HG02981 (cell line): ENCODE measurements at regions not wholly inside any gene's neighbourhood (a gene's known extent, or its start where the extent isn't known, plus 50 kb on each side); places are given as distances from the start of the nearest gene placed in this dataset.
"Not testable (repeated sequence)": the region's sequence is repeated elsewhere in the genome, so short reads cannot be mapped to it uniquely, and the experiment has no call there.

Experiments
- ATAC-seq: cut with Tn5 transposase; IDR thresholded peaks from one replicate; pipeline ENCODE4 v1.9.1; 2021; ENCODE audit warnings: mild to moderate bottlenecking, moderate library complexity; ENCODE audit not compliant: unreplicated experiment

DNA sequence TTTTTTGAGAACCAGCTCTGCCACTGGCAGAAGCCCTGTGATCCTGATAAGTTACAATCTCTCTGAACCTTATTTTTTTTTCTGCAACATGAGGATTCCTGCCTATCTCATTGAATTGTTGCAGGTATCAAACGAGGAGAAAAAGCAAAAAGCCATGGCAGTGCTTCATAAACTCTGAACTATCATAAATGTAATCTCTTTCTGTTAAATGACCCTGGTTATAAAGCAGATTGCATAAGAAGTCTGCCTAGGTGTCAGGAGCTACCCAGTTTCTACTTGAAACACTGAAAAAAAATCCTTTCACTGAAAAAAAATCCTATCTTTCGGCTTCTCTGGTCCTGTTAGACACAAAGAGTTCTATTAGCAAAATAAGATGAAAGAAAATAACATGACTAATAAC, 172.7 kb downstream of the FAM43A start:
- no peak for ATAC-seq

DNA sequence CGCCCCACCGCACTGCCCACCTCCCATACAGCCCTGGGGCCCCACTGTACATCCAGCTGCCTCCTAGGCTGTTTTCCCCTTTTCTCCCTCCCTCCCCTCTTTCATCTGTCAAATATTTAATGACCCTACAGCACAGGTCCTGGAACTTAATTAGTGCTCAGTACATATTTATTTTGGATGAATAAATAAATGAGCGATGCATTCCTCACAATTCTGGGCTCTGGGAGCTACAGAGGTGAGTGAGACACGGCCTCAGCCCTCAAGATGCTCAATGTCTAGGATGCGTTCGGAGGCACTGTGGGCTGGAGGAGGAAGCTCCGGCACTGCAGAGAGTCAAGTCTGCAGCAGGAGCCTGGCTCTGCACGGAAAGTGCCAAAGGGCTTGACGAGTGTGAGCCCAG, 175.0 kb downstream of the FAM43A start:
- ATAC-seq, result no peak

DNA sequence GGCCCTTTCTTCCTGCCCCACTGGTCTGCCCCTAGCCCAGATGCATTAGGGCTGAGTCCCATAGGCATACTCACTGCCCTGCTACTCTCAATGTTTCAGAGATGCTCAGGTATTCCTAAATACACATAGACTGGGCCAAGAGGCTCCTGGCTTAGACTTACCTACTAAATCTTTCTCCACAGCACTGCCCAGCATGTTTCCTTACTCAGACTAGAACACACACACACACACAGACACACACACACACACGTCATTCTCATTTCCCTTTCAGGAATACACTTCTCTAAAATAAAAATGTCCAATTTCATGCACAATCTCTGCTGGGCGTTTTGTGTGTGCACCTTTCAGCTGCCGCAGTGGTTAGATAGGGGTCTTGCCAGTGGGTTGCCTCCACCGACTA, 175.7 kb downstream of the FAM43A start:
- ATAC-seq, result no peak

DNA sequence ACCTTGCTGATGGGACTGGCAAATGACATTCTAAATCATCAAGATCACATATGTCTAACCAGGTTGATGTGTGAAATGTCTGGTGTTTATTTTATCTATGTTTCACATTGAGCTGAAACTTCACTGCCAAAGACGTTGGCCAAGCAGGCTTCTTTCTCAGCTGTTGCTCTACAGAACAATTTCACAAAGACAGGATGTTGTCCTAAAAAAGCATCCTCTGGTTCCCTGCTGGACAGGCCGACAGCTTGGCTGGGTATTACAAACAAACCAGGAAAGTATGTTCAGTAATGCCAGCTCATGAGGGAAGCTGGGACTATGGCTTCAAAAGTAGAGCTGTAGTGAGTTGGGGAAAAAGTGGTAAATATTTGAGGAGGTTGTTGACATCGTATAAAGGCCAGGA, 179.4 kb downstream of the FAM43A start:
- no peak for ATAC-seq

DNA sequence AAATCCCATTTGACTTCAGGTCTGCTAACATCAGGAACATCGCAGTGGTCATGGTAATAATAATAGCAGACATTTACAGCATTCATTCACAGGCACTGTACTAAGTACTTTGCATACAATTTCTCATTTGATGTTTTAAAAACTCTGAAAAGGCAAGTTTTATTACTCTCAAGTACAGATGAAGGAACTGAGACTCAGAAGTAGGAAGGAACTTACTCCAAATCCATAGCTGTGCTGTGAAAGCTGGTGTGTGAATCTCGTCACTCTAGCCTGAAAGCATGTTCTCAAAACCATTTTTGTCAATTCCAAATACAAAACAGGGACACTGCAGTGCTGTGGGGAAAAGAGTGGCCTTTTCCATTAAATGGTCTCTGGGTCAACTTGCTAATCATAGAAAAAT, 179.9 kb downstream of the FAM43A start:
- ATAC-seq, result no peak

DNA sequence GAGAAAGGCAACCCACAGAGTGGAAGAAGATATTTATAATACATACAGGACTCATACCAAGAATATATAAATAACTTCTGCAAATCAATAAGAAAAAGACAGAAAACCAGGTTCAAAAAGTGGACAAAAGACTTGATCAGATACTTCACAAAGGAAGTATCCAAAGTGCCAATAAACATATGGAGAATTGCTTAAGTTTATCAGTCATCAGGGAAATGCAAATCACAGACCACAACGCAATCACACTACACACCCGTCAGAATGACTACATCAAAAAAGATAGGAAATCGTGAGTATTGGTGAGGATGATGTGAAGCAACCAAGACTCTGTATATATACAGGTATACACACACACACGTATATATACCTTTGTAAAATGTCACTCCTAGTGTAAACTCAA, 180.6 kb downstream of the FAM43A start:
- no peak for ATAC-seq

GRCh38 chr3:194867270-194867983, 181.7 kb downstream of the FAM43A start:
- no peak for ATAC-seq

GRCh38 chr3:194868831-194869230, 183.1 kb downstream of the FAM43A start:
- ATAC-seq, result no peak

GRCh38 chr3:194869482-194870169, 183.9 kb downstream of the FAM43A start:
- no peak for ATAC-seq

DNA sequence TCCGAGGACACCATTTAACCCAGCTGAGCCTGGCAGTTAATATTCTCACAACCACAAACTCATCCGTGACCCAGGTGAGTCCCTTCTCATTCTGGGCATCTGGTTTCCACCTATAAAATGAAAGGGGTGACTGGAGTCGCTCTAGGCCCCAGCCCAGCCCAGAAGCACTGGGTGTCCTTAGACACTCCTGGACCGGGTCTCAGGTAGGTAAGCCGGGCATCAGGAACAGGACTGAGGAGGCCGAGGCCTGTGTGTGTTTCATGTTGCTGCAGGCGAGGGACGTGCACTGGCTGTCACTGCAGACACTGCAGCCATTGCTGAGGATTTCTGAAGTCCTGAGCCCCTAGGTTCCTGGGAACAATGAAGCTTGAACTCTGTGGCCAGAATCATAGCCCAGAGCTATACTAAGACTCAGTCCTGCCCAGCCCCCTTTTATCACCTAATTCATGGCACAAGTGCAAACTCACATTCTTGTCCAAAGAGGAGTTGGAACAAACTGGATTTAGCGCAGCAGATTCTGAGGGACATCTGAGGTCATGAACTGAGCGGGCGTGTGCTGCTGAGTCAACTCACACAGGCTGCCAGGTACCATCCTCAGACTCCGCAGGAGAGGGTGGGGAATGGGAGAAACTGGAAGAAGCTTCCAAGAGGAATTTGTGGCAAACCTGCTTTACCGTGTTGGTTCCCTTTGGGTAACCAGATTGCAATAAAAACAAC, 184.9 kb downstream of the FAM43A start:
- ATAC-seq, result no peak

- ATAC-seq, result no peak
These were observed 185.6 kb downstream of the FAM43A start for GRCh38 chr3:194871143-194871863.

- no peak for ATAC-seq
These were observed 186.4 kb downstream of the FAM43A start for GRCh38 chr3:194871864-194872668.

DNA sequence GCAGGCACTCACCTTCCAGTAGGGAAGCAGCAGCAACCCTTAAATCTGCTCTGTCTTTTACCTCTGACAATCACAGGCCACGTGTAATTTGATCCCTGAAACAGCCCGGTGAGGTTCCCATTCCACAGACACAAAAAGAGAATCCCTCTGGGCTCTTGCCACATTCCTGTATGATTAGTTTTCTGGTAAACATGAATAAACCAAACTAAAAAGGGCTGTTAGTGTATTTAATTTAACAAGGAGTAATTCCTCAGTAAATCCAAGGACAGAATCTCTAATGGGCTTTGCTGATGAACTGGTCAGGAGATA, 186.9 kb downstream of the FAM43A start:
- ATAC-seq, result no peak

DNA sequence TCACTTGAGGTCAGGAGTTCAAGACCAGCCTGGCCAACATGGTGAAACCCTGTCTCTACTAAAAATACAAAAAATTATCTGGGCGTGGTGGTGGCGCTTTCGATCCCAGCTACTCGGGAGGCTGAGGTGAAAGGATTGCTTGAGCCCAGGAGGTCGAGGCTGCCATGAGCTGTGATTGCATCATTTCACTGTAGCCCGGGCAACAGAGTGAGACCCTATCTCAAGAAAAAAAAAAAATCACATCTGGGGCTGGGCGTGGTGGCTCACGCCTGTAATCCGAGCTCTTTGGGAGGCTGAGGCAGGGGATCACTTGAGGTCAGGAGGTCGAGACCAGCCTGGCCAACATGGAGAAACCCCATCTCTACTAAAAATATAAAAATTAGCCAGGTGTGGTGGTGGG, 187.8 kb downstream of the FAM43A start:
- ATAC-seq, result not testable (repeated sequence)

DNA sequence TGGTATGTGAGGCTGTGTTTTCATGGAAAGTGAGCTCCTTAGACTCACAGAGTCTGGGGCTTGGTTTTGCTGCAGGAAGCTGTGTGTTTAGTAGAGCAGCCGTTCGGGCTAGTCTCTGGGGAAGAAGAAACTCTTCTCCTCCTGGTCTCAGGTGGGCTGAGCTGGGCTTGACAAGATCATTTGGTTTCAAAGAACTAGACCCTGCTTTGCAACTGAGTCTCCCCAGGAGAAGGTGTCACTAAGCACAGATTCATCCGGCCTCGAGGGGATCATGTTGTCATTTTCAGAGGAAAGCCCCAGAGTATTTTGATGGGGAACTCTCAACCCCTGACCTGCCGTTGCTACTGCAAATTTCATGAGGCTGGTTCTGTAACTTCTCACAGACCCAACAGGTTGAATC, 188.5 kb downstream of the FAM43A start:
- no peak for ATAC-seq

- no peak for ATAC-seq
These were observed 189.1 kb downstream of the FAM43A start for GRCh38 chr3:194874783-194875182.

GRCh38 chr3:194875581-194876402, 190.1 kb downstream of the FAM43A start:
- ATAC-seq, result no peak

- ATAC-seq, result no peak
These were observed 190.9 kb downstream of the FAM43A start for GRCh38 chr3:194876403-194877095.
